Activated naive CD8-positive, alpha-beta T cell treated with anti-CD3 and anti-CD28 coated beads, Interleukin-2, amount 50 U/mL, for 24 hours (primary cell): ENCODE measurements at regions not wholly inside any gene's neighbourhood (a gene's known extent, or its start where the extent isn't known, plus 50 kb on each side); places are given as distances from the start of the nearest gene placed in this dataset.
"Not testable (repeated sequence)": the region's sequence is repeated elsewhere in the genome, so short reads cannot be mapped to it uniquely, and the experiment has no call there.

Source experiments
- ATAC-seq: fragments of 150-1000 bp; cut with Tn5 transposase; one replicate; pipeline ENCODE4 v1.10.0; 2021
- DNase-seq: peaks from one replicate; pipeline ENCODE4 v3.0.0; 2021
- H3K27ac Mint-ChIP-seq: one replicate; pipeline ENCODE4 v1.8.0; 2021; ENCODE audit warnings: mild to moderate bottlenecking, mixed read lengths
- H3K27me3 Mint-ChIP-seq: one replicate; pipeline ENCODE4 v1.8.0; 2021; ENCODE audit warnings: mixed read lengths
- H3K36me3 Mint-ChIP-seq: one replicate; pipeline ENCODE4 v1.8.0; 2021; ENCODE audit warnings: low read depth, mixed read lengths
- H3K4me1 Mint-ChIP-seq: one replicate; pipeline ENCODE4 v1.8.0; 2021; ENCODE audit warnings: mixed read lengths
- H3K4me3 Mint-ChIP-seq: one replicate; pipeline ENCODE4 v1.8.0; 2021; ENCODE audit warnings: mild to moderate bottlenecking, moderate library complexity, mixed read lengths
- H3K9me3 Mint-ChIP-seq: one replicate; pipeline ENCODE4 v1.8.0; 2021; ENCODE audit warnings: mixed read lengths

GRCh38 chr4:49211396-49212194 is 225.5 kb downstream of the CWH43 start:
- H3K9me3 Mint-ChIP-seq = peaks cover 10% of the 10 kb centered on the region
- not testable (repeated sequence) for H3K27me3 Mint-ChIP-seq, DNase-seq, H3K4me1 Mint-ChIP-seq, H3K4me3 Mint-ChIP-seq, ATAC-seq, H3K27ac Mint-ChIP-seq, H3K36me3 Mint-ChIP-seq

DNA sequence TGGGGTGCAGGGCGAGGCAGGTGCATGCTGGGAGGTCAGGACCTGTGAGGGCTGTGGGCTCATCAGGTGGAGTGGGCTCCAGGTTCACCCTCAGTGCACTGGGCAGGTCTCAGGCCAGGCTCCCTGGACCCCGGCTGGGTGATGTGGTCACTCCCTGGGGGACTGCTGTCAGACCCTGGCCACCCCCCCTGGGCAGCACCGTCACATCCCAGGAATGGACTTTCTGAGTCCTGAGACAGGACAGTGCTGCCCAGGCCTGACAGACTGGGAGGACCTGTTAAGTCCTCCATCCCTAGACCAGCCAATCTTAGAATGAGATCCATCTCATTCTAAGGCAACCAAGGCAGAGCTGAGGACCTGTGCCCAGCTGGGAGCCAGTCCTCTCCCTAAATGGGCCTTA is 227.2 kb downstream of the CWH43 start:
- peaks cover 10% of the 10 kb centered on the region for H3K9me3 Mint-ChIP-seq
- ATAC-seq, H3K4me3 Mint-ChIP-seq, H3K4me1 Mint-ChIP-seq, DNase-seq, H3K36me3 Mint-ChIP-seq, H3K27ac Mint-ChIP-seq, H3K27me3 Mint-ChIP-seq: not testable (repeated sequence)

DNA sequence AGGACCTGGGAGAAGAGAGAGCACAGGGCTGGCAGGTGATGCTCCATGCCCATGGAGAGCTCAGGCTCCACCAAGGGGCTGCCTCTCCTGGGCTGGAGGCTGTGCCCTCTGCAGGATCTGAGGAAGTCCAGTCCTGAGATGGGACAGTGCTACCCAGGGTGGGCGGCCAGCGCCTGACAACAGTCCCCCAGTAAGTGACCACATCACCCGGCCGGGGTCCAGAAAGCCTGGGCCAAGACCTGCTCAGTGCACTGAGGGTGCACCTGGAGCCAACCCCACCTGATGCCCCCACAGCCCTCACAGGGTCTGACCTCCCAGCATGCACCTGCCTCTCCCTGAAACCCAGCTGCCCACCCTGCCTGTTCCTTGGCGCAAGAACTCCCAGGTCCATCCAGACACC is 227.7 kb downstream of the CWH43 start:
- H3K27ac Mint-ChIP-seq, H3K4me3 Mint-ChIP-seq, DNase-seq, H3K4me1 Mint-ChIP-seq, H3K27me3 Mint-ChIP-seq, ATAC-seq, H3K36me3 Mint-ChIP-seq: not testable (repeated sequence)
- H3K9me3 Mint-ChIP-seq = peaks cover 10% of the 10 kb centered on the region

- not testable (repeated sequence) for ATAC-seq
These were observed 228.5 kb downstream of the CWH43 start for GRCh38 chr4:49214453-49215081.

DNA sequence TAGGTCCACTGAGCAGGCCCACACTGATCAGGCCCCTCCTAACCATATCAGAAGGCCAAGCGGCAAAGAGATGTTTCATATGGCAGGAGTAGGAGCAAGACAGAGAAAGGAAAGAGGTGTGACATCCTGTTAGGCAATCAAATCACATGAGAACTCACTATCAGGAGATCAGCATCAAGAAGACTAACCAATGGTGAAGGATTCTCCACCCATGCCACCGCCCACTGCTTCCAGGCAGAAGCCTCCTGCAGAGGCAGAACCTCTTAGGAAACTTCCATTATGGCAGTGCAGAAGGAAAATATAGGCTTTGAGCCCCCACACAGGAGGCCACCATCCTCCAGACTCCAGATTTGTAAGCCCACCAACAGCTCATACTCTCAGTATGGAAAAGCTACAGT is 229.0 kb downstream of the CWH43 start:
- H3K27ac Mint-ChIP-seq, DNase-seq, H3K27me3 Mint-ChIP-seq, ATAC-seq, H3K4me1 Mint-ChIP-seq, H3K36me3 Mint-ChIP-seq, H3K4me3 Mint-ChIP-seq: not testable (repeated sequence)
- H3K9me3 Mint-ChIP-seq = peaks cover 18% of the 10 kb centered on the region

More at GRCh38 chr4:49214453-49215081, 228.5 kb downstream of the CWH43 start:
- not testable (repeated sequence) for DNase-seq, H3K36me3 Mint-ChIP-seq, H3K4me1 Mint-ChIP-seq, H3K27me3 Mint-ChIP-seq, H3K27ac Mint-ChIP-seq, H3K4me3 Mint-ChIP-seq
- H3K9me3 Mint-ChIP-seq = peaks cover 18% of the 10 kb centered on the region

GRCh38 chr4:49216606-49217005 is 230.5 kb downstream of the CWH43 start:
- DNase-seq, ATAC-seq, H3K36me3 Mint-ChIP-seq, H3K27me3 Mint-ChIP-seq, H3K4me3 Mint-ChIP-seq, H3K4me1 Mint-ChIP-seq, H3K27ac Mint-ChIP-seq: not testable (repeated sequence)
- H3K9me3 Mint-ChIP-seq = peaks cover 16% of the 10 kb centered on the region

GRCh38 chr4:49217492-49217891 is 231.4 kb downstream of the CWH43 start:
- no peak overlapping the region for H3K27ac Mint-ChIP-seq

GRCh38 chr4:49218094-49218493 is 232.0 kb downstream of the CWH43 start:
- not testable (repeated sequence) for DNase-seq, H3K27ac Mint-ChIP-seq, H3K4me3 Mint-ChIP-seq, ATAC-seq, H3K36me3 Mint-ChIP-seq, H3K4me1 Mint-ChIP-seq, H3K27me3 Mint-ChIP-seq
- H3K9me3 Mint-ChIP-seq = peaks cover 24% of the 10 kb centered on the region

More at GRCh38 chr4:49217492-49217891, 231.4 kb downstream of the CWH43 start:
- Mint-ChIP-seq H3K4me1 (no peaks in the 10 kb centered on the region), H3K36me3 (no peaks in the 10 kb centered on the region), H3K4me3 (no peak overlapping the region), H3K27me3 (no peaks in the 10 kb centered on the region), H3K9me3 (peaks cover 22% of the 10 kb centered on the region)
- ATAC-seq = no peak
- DNase-seq = no peak

DNA sequence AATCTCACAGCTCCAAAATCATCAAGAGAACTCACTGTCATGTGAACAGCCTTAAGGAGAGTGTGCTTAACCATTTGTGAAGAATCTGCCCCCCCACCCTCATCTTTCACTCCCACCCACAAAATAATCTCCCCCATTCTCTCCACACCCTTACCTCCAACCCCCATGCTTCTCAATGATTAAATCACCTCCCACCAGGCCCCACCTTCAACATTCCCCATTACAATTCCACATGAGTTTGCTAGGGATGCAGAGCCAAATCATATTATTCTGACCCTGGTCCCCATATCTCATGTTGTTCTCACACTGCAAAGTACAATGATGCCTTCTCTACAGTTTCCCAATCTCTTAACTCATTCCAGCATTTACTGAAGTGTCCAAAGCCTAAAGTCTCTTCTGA is 232.9 kb downstream of the CWH43 start:
- not testable (repeated sequence) for H3K36me3 Mint-ChIP-seq, ATAC-seq, DNase-seq, H3K4me1 Mint-ChIP-seq, H3K4me3 Mint-ChIP-seq, H3K27ac Mint-ChIP-seq, H3K27me3 Mint-ChIP-seq
- H3K9me3 Mint-ChIP-seq = peaks cover 25% of the 10 kb centered on the region

GRCh38 chr4:49219489-49220225 is 233.6 kb downstream of the CWH43 start:
- H3K27me3 Mint-ChIP-seq, H3K36me3 Mint-ChIP-seq, H3K4me1 Mint-ChIP-seq, H3K27ac Mint-ChIP-seq, H3K4me3 Mint-ChIP-seq, ATAC-seq, DNase-seq: not testable (repeated sequence)
- H3K9me3 Mint-ChIP-seq = peaks cover 23% of the 10 kb centered on the region

DNA sequence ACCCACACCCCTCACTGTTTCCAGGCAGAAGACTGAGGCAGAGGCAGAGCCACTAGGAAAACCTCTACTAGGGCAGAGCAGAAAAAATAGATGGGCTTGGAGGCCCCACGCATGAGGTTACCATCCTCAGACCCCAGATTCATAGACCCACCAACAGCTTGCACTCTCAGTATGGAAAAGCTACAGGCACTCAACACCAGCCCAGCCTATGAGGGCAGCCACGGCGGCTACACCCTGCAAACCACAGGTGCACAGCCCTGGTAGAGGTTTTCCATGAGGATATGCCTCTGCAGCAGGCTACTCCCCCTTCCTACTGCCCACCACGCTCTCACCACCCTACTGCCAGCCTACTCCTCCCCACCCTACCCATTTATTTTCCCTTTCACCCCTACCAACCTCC is 235.1 kb downstream of the CWH43 start:
- no peak for ATAC-seq
- no peaks in the 10 kb centered on the region for H3K27me3 Mint-ChIP-seq
- H3K9me3 Mint-ChIP-seq = peaks cover 23% of the 10 kb centered on the region
- H3K27ac Mint-ChIP-seq = no peak overlapping the region
- no peak for DNase-seq
- no peaks in the 10 kb centered on the region for H3K36me3 Mint-ChIP-seq
- H3K4me3 Mint-ChIP-seq = no peak overlapping the region
- no peaks in the 10 kb centered on the region for H3K4me1 Mint-ChIP-seq

DNA sequence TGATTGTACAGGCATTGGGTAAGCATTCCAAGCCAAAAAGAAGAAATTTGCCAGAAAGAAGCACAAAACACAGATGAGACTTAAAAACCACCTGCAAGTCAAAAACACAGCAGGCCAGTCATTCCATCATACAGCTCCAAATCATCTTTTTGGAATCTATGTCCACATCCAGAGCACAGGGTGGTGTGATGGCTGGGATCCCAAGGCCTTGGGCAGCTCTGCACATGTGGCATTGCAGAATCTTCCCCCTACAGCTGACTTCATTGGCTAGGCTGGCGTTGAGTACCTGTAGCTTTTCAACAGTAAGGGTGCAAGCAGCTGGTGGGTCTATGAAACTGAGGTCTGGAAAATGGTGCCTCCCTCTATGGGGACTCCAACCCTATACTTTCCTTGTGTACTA is 236.7 kb downstream of the CWH43 start:
- not testable (repeated sequence) for H3K27ac Mint-ChIP-seq, H3K4me1 Mint-ChIP-seq, H3K27me3 Mint-ChIP-seq, DNase-seq, H3K36me3 Mint-ChIP-seq, ATAC-seq, H3K4me3 Mint-ChIP-seq
- peaks cover 23% of the 10 kb centered on the region for H3K9me3 Mint-ChIP-seq

GRCh38 chr4:49226216-49226866 is 240.3 kb downstream of the CWH43 start:
- not testable (repeated sequence) for ATAC-seq, H3K4me1 Mint-ChIP-seq, H3K4me3 Mint-ChIP-seq

GRCh38 chr4:49227941-49228340 is 241.9 kb downstream of the CWH43 start:
- H3K4me1 Mint-ChIP-seq, DNase-seq, H3K4me3 Mint-ChIP-seq, H3K27ac Mint-ChIP-seq, ATAC-seq, H3K36me3 Mint-ChIP-seq, H3K27me3 Mint-ChIP-seq: not testable (repeated sequence)
- H3K9me3 Mint-ChIP-seq = peaks cover 10% of the 10 kb centered on the region

More at GRCh38 chr4:49226216-49226866, 240.3 kb downstream of the CWH43 start:
- not testable (repeated sequence) for H3K36me3 Mint-ChIP-seq, H3K27me3 Mint-ChIP-seq, DNase-seq, H3K27ac Mint-ChIP-seq
- H3K9me3 Mint-ChIP-seq = peaks cover 23% of the 10 kb centered on the region
